Gastrocnemius medialis (tissue), 4 donors: ENCODE measurements at regions not wholly inside any gene's neighbourhood (a gene's known extent, or its start where the extent isn't known, plus 50 kb on each side); places are given as distances from the start of the nearest gene placed in this dataset.

Experiments
- POLR2A ChIP-seq, 2 donors: fragments of 450-650 bp; IDR thresholded peaks; one replicate each; pipeline ENCODE4 v1.6.1; 2017; ENCODE audit warnings: antibody characterized with exemption in 2 of 2, mild to moderate bottlenecking in 2 of 2, moderate library complexity in 2 of 2
- TF ChIP-seq, protein P1 (sequence below), 5 experiments: fragments of 450-650 bp in 3 of 5; fragments of 200-600 bp in 2 of 5; sonication (generic) in 2 of 5; IDR thresholded peaks in 4 of 5; conservative IDR thresholded peaks in 1 of 5; 1 replicate in 4 of 5; 2 replicates in 1 of 5; pipeline ENCODE4 v1.5.1; 2016 to 2019; ENCODE audit warnings: antibody characterized with exemption in 5 of 5, mild to moderate bottlenecking in 3 of 5, moderate library complexity in 3 of 5

DNA sequence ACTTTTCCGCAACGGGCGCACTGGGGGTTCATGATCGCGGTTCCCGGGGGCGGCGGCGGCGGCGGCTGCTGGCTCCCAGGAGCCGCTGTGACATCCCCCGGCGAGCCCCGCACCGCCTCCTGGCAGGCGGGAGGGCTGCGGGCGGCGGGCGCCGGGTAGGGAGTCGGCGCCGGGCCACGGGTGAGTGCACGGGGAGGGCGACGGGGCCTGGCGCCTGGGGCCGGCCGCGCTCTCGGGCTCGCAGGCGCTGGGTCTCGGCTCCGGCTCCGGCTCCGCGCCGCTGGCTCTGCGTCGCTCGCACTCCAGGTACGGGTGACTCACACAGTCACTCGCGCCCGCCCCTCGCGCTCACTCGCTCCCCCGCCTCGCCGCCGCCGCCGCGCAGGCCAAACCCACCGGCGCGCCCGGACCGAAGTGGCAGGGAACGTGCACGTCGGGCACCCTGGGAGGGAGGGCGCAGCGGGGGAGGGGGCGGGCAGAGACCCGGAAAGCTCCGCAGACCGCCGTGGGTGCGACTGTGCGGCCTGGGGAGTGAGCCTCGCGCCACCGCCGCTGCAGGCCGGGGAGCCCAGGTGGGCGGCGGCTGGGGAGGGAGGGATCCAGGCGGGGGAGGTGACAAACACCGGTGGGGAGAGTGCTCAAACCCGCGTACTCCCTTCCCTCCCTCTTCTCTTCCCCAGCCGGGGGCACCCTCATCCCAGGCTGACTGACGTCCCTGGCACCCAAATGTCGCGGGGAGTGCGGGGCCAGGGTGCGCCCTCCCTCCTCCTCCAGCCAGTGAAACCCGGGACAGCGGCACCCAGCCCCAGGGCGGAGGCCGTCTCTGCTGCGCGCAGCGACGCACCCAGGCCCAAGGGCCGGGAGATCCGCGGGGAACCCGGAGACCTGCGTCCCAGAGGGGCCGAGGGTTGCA is 276.9 kb upstream of the NEBL start:
- TF ChIP-seq POLR2A (IDR thresholded peaks at IDR 0.05), result peak in 1 of 2 donors; percentile 6
- TF ChIP-seq, protein P1, sequence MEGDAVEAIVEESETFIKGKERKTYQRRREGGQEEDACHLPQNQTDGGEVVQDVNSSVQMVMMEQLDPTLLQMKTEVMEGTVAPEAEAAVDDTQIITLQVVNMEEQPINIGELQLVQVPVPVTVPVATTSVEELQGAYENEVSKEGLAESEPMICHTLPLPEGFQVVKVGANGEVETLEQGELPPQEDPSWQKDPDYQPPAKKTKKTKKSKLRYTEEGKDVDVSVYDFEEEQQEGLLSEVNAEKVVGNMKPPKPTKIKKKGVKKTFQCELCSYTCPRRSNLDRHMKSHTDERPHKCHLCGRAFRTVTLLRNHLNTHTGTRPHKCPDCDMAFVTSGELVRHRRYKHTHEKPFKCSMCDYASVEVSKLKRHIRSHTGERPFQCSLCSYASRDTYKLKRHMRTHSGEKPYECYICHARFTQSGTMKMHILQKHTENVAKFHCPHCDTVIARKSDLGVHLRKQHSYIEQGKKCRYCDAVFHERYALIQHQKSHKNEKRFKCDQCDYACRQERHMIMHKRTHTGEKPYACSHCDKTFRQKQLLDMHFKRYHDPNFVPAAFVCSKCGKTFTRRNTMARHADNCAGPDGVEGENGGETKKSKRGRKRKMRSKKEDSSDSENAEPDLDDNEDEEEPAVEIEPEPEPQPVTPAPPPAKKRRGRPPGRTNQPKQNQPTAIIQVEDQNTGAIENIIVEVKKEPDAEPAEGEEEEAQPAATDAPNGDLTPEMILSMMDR (IDR thresholded peaks at IDR 0.05 in 4 of 5, conservative IDR thresholded peaks at IDR 0.05 in 1 of 5), result no peak
